Spleen (tissue), 11 donors: ENCODE measurements at regions not wholly inside any gene's neighbourhood (a gene's known extent, or its start where the extent isn't known, plus 50 kb on each side); places are given as distances from the start of the nearest gene placed in this dataset.

Experiments used
- DNase-seq: peaks from one replicate; pipeline ENCODE4 v3.0.0-alpha.2; 2020
- H3K27ac ChIP-seq, 8 donors: fragments of 200-600 bp; sonication (generic) in 7 of 8; 1 replicate in 4 of 8; 2 replicates in 4 of 8; pipeline versions ENCODE4 v1.5.0 to v1.8.0; 2016 to 2021; ENCODE audit warnings: inconsistent platforms in 4 of 8, mild to moderate bottlenecking in 4 of 8, moderate library complexity in 1 of 8
- H3K27me3 ChIP-seq, 7 donors: fragments of 200-600 bp; sonication (generic) in 6 of 7; replicated peaks in 1 of 7; 1 replicate in 4 of 7; 2 replicates in 3 of 7; pipeline versions ENCODE4 v1.5.0 to v1.8.0; 2016 to 2021; ENCODE audit warnings: inconsistent platforms in 3 of 7, mild to moderate bottlenecking in 1 of 7
- H3K36me3 ChIP-seq, 6 donors: fragments of 200-600 bp; sonication (generic) in 5 of 6; 1 replicate in 4 of 6; 2 replicates in 2 of 6; pipeline versions ENCODE4 v1.5.0 to v1.8.0; 2016 to 2021; ENCODE audit warnings: inconsistent platforms in 2 of 6
- H3K4me1 ChIP-seq, 6 donors: fragments of 200-600 bp; sonication (generic) in 5 of 6; 1 replicate in 3 of 6; 2 replicates in 3 of 6; pipeline versions ENCODE4 v1.5.0 to v1.8.0; 2016 to 2021; ENCODE audit warnings: inconsistent platforms in 3 of 6
- H3K4me3 ChIP-seq, 8 donors: fragments of 200-600 bp; sonication (generic) in 7 of 8; 1 replicate in 4 of 8; 2 replicates in 4 of 8; pipeline versions ENCODE4 v1.5.0 to v1.8.0; 2016 to 2021; ENCODE audit warnings: inconsistent platforms in 4 of 8, mild to moderate bottlenecking in 4 of 8, moderate library complexity in 2 of 8
- H3K9me3 ChIP-seq, 8 donors: fragments of 200-600 bp; sonication (generic) in 7 of 8; 1 replicate in 4 of 8; 2 replicates in 4 of 8; pipeline versions ENCODE4 v1.5.0 to v1.8.0; 2016 to 2021; ENCODE audit warnings: inconsistent platforms in 4 of 8
- POLR2A ChIP-seq, 3 donors: fragments of 450-650 bp; IDR thresholded peaks; one replicate each; pipeline ENCODE4 v1.5.1; 2017; ENCODE audit warnings: antibody characterized with exemption in 3 of 3, mild to moderate bottlenecking in 1 of 3
- POLR2AphosphoS5 ChIP-seq, 3 donors: sonication (generic); formaldehyde crosslinking; IDR thresholded peaks; one replicate each; pipeline ENCODE4 v1.5.1; 2017; ENCODE audit warnings: antibody characterized with exemption in 3 of 3
- WGBS, 5 donors: extraction: QIAGEN DNeasy Blood & Tissue Kit in 3 of 5; methylation state at CpG; one replicate each; pipeline versions ENCODE4 v1.1.5 to v1.1.7; 2013 to 2018; 5-methylcytosine and 5-hydroxymethylcytosine counted together
- intact Hi-C: fragments of 100-400 bp; cut with DNase I; formaldehyde crosslinking; loops from one replicate; pipeline ENCODE4 v1.15.0; 2023; ENCODE audit warnings: low total_unique reads
- TF ChIP-seq, protein P1 (sequence below), 11 experiments: fragments of 200-600 bp in 7 of 11; fragments of 450-650 bp in 4 of 11; sonication (generic) in 4 of 11; IDR thresholded peaks in 8 of 11; conservative IDR thresholded peaks in 3 of 11; 1 replicate in 7 of 11; 2 replicates in 4 of 11; pipeline versions ENCODE4 v1.4.0 to v1.8.0; 2016 to 2021; ENCODE audit warnings: antibody characterized with exemption in 11 of 11, inconsistent platforms in 4 of 11, mild to moderate bottlenecking in 1 of 11
- donor health status: healthy with polysubstance abuse.
- donor health status: DM: no; HTN: no; CAD: no; lungs with moderate emphysema.
- donor health status: DM: no; HTN: no; CAD: no.
- donor health status: Bipolar disorder and iron deficiency.
- donor health status: healthy.
- donor health status: DM: no; HTN: no; CAD: no.
- donor health status: DM: yes; HTN: yes; CAD: no.

DNA sequence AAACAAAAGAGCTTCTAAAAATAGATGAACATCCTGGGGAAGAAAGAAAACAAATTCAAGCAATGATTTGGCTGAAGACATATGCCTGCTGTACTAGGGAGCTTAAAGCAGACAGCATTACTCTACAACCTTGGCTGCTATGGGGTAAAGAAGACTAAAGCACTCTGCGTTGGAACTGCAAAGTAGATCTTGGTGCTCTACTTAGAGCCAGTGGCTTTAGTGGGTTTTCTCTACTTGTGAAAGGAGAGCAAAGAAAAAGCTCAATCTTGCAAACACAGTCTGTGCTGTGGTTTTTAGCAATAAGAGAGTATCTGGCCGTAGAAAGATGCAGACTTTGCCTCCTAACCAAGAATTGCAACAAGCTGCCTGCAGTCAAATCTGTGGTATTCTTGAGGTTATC is 334.7 kb upstream of the NDST3 start:
- TF ChIP-seq POLR2A (IDR thresholded peaks at IDR 0.05) (no peak), POLR2AphosphoS5 (IDR thresholded peaks at IDR 0.05) (no peak)
- TF ChIP-seq, protein P1, sequence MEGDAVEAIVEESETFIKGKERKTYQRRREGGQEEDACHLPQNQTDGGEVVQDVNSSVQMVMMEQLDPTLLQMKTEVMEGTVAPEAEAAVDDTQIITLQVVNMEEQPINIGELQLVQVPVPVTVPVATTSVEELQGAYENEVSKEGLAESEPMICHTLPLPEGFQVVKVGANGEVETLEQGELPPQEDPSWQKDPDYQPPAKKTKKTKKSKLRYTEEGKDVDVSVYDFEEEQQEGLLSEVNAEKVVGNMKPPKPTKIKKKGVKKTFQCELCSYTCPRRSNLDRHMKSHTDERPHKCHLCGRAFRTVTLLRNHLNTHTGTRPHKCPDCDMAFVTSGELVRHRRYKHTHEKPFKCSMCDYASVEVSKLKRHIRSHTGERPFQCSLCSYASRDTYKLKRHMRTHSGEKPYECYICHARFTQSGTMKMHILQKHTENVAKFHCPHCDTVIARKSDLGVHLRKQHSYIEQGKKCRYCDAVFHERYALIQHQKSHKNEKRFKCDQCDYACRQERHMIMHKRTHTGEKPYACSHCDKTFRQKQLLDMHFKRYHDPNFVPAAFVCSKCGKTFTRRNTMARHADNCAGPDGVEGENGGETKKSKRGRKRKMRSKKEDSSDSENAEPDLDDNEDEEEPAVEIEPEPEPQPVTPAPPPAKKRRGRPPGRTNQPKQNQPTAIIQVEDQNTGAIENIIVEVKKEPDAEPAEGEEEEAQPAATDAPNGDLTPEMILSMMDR (IDR thresholded peaks at IDR 0.05 in 8 of 11, conservative IDR thresholded peaks at IDR 0.05 in 3 of 11): no peak
- no peak for DNase-seq
- Histone ChIP-seq H3K36me3 (no peaks in the 10 kb centered on the region), H3K9me3 (no peaks in the 10 kb centered on the region), H3K27ac (no peak overlapping the region), H3K4me3 (no peak overlapping the region), H3K4me1 (no peaks in the 10 kb centered on the region), H3K27me3 (no peaks in the 10 kb centered on the region)
- intact Hi-C loops: no loop called here
- WGBS, 5 donors: 69 to 81% (median 74%) methylated on average over 2 of the region's 2 CpGs

DNA sequence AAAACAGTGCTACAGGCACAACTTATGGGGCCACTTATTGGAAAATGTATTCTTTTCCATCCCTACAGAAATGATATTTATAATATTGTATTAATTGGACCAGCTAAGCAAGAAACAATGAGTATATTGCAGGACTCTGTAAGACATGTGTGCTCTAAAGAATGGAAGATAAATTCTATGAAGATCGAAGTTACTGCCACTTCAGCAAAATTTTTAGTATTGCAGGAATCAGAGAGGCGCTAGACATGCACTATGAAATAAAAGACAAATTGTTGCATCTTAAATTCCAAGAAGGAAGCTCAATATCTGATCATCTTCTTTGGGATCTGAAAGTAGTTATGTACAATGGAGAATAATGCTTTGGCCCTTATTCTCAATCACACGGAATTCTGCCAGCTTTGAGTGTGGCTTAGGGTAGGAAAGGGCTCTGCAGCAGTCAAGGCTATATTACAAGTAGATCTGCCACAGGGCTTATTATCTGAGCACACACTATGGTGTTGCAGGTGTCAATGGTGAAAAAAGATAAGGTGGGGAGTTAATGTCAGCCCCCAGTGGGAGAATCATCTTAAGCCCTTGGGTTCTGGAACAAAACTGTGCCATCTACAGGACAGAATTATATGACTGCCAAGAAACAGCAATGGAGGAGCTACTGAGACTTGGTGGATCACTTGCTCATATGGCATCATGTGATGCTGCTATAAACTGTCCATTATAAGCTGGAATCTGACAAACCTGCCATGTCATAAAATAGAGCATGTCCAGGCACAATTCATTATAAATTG is 334.0 kb upstream of the NDST3 start:
- Histone ChIP-seq H3K9me3 (no peaks in the 10 kb centered on the region), H3K36me3 (no peaks in the 10 kb centered on the region), H3K27me3 (no peaks in the 10 kb centered on the region), H3K27ac (no peak overlapping the region), H3K4me3 (no peak overlapping the region), H3K4me1 (no peaks in the 10 kb centered on the region)
- no peak for DNase-seq
- no peak for TF ChIP-seq POLR2A (IDR thresholded peaks at IDR 0.05)
- TF ChIP-seq, protein P1 (IDR thresholded peaks at IDR 0.05 in 8 of 11, conservative IDR thresholded peaks at IDR 0.05 in 3 of 11): no peak
- TF ChIP-seq POLR2AphosphoS5 (IDR thresholded peaks at IDR 0.05): no peak
- WGBS, 5 donors: 83 to 90% (median 86%) methylated on average over 3 of the region's 3 CpGs
- intact Hi-C loops: no loop called here

DNA sequence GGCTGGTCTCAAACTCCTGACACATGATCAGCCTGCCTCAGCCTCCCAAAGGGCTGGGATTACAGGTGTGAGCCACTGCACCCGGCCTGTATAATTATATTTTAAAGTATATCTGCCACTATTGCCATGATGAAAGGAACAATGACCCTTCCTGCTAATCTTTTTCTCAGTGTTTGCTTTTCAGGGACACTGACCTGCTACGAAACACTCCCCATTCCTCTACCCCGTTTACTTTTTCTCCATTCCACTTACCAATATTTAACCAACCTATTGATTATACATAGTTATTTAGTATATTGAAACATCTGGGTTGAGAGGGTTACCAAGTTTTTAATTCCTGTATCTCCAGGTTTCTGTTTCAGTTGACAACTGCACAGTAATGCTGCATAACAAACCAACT is 331.9 kb upstream of the NDST3 start:
- no peaks in the 10 kb centered on the region for H3K27me3 ChIP-seq
- no peak overlapping the region for H3K27ac ChIP-seq
- H3K4me3 ChIP-seq: no peak overlapping the region
- H3K4me1 ChIP-seq: no peaks in the 10 kb centered on the region
- DNase-seq: no peak
- WGBS, 5 donors: 79 to 91% (median 82%) methylated on average over 3 of the region's 3 CpGs
- no peaks in the 10 kb centered on the region for H3K36me3 ChIP-seq
- intact Hi-C loops: no loop called here
- TF ChIP-seq, protein P1 (IDR thresholded peaks at IDR 0.05 in 8 of 11, conservative IDR thresholded peaks at IDR 0.05 in 3 of 11): no peak
- no peak for TF ChIP-seq POLR2A (IDR thresholded peaks at IDR 0.05)
- TF ChIP-seq POLR2AphosphoS5 (IDR thresholded peaks at IDR 0.05): no peak
- peaks cover 0 to 17% (median 11%) of the 10 kb centered on the region in 8 donors for H3K9me3 ChIP-seq

DNA sequence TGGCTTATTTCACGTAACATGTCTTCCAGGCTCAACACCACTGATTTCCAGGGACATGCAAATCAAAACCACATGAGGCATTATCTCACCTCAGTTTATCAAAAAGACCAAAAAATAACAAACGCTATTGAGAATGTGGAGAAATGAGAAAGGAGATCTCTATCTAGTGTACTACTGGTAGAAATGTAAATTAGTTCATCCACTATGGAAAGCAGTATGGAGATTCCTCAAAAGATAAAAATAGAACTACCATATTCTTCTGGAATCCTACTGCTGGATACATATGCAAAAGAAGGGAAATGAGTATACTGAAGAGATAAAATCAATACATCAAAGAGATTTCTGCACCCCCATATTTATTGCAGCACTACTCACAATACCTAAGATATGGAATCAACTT is 329.6 kb upstream of the NDST3 start:
- H3K4me3 ChIP-seq: no peak overlapping the region
- no peak for DNase-seq
- no peaks in the 10 kb centered on the region for H3K36me3 ChIP-seq
- H3K27ac ChIP-seq: no peak overlapping the region
- no peaks in the 10 kb centered on the region for H3K4me1 ChIP-seq
- 78 to 91% (median 88%) methylated on average over 2 of the region's 2 CpGs for whole genome bisulfite sequencing, 5 donors
- TF ChIP-seq POLR2A (IDR thresholded peaks at IDR 0.05) (no peak), POLR2AphosphoS5 (IDR thresholded peaks at IDR 0.05) (no peak)
- TF ChIP-seq, protein P1 (IDR thresholded peaks at IDR 0.05 in 8 of 11, conservative IDR thresholded peaks at IDR 0.05 in 3 of 11): no peak
- H3K9me3 ChIP-seq: peaks cover 0 to 32% (median 15%) of the 10 kb centered on the region in 8 donors
- H3K27me3 ChIP-seq: no peaks in the 10 kb centered on the region
- intact Hi-C loops: no loop called here
